ENCODE measurements at regions not wholly inside any gene's neighbourhood (a gene's known extent, or its start where the extent isn't known, plus 50 kb on each side); places are given as distances from the start of the nearest gene placed in this dataset.

- no peak for DNase-seq (ENCODE audit: low spot score)
Measured at GRCh38 chr11:27287205-27287604, 75.8 kb downstream of the CCDC34 start.

GRCh38 chr11:27285761-27286160 lies 77.3 kb downstream of the CCDC34 start:
- no peak for DNase-seq (ENCODE audit: low spot score)

- DNase-seq (ENCODE audit: low spot score) = no peak
Measured at GRCh38 chr11:27282806-27283205, 80.2 kb downstream of the CCDC34 start.

GRCh38 chr11:27281740-27282590 lies 81.0 kb downstream of the CCDC34 start:
- no peak for DNase-seq (ENCODE audit: low spot score)

DNA sequence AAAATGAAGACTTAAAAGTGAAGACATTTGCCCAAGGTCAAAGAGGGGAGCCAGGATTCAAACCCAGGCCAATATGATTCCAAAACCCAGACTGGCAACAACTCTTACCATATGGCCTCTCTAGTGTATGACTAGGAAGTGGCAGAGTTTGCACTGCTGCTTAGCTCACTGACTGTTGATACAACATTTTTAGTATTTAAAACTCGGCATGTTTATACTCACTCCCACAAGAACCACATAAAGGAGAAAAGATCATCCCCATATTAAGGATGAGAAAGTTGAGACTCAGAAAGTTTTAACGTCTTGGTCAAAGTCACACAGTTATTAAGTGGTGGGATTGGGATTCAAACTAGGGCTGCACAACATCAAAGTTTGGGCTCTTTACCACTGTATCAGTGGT lies 81.7 kb downstream of the CCDC34 start:
- DNase-seq (ENCODE audit: low spot score) = no peak

- no peak for DNase-seq (ENCODE audit: low spot score)
Measured at GRCh38 chr11:27280140-27280539, 82.9 kb downstream of the CCDC34 start.

DNA sequence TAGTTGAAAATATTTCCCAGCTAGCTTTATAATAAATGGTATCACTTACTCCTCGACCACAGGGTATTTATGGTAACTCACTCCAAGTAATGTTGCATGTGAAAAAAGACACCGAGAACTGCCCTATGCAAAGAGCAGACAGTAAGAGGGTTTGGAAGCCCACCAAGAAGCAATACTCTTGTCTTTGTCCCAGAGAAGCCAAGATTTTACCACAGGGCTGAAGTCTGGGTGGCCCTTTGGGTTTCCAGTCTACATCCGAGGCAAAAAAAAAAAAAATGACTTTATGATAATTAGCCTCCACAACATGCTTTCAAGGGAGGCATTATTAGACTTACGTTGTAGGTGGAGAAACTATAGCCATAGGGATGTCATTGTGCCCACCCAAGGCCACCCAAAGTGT lies 83.6 kb downstream of the CCDC34 start:
- no peak for DNase-seq (ENCODE audit: low spot score)

DNA sequence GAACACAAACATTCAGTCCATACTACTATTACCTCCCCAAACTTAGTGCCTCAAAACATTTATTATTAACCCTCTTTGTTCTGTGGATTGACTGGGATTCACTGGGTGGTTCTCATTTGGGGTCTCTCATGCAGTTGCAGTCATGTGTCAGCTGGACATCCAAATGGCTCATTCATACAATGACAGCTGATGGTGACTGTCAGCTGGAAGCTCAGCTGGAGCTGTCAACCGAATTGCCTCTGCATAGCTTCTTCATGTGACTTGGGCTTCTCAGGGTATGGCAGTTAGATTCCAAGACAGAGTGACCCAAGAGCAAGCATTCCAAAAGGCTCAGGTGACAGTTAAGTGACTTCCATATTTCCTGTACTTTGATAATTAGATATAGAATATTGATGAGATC lies 85.2 kb downstream of the CCDC34 start:
- DNase-seq (ENCODE audit: low spot score) = no peak

GRCh38 chr11:27276141-27276540 lies 86.9 kb downstream of the CCDC34 start:
- no peak for DNase-seq (ENCODE audit: low spot score)

DNA sequence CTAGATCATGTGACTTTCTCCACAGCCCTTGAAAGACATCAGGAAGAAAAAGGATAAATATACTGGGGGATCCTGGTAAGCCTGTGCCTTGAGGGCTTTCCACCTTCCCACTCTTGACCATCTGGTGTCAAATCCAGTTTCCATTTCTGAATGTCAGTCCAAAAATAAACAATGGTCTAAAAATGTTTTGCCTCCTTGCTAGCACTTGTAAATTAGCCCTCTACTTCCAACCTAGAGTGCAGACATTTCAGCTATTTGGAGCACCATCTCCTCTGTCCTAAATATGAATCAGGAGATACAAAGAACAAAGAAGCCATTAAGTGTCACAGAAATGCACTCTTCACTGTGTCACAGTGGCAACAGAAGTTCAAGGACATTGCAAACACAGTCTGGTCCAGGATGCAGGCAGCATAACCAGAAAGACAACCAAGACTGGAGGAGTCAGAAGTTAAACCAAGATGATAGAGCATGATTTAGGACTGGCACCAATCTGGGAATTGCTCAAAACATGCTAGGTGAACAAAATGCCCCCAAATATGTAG lies 88.1 kb downstream of the CCDC34 start:
- DNase-seq (ENCODE audit: low spot score) = no peak

DNA sequence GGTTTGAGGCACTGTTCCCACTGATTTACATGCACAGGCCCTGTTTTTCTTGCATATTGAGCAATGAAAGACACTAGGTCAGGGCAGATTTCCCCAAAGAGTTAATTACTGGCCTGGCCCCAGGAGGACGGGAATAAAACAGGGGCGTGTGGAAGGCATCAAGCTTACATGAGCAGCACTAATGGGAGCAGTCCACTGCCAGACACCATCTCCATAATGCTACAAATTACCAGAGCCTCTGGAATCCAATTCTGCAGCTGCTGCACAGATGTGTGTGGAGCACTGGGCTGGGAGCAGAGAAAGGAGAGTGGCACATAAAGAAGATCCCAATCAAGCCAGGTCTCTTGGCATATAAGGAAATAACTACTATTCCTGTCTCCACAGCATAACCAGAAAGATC lies 96.9 kb downstream of the CCDC34 start:
- DNase-seq (ENCODE audit: low spot score) = no peak

- DNase-seq (ENCODE audit: low spot score) = no peak
Measured at GRCh38 chr11:27263986-27264385, 99.0 kb downstream of the CCDC34 start.

GRCh38 chr11:27263046-27263445 lies 100.0 kb downstream of the CCDC34 start:
- no peak for DNase-seq (ENCODE audit: low spot score)

GRCh38 chr11:27255447-27255828 lies 107.6 kb downstream of the CCDC34 start:
- no peak for DNase-seq (ENCODE audit: low spot score)

- no peak for DNase-seq (ENCODE audit: low spot score)
Measured at GRCh38 chr11:27254744-27255446, 108.1 kb downstream of the CCDC34 start.

- DNase-seq (ENCODE audit: low spot score) = no peak
Measured at GRCh38 chr11:27253224-27253623, 109.8 kb downstream of the CCDC34 start.

- DNase-seq (ENCODE audit: low spot score) = no peak
Measured at GRCh38 chr11:27250867-27251665, 111.9 kb downstream of the CCDC34 start.

- no peak for DNase-seq (ENCODE audit: low spot score)
Measured at GRCh38 chr11:27248576-27249509, 114.2 kb downstream of the CCDC34 start.

- no peak for DNase-seq (ENCODE audit: low spot score)
Measured at GRCh38 chr11:27247660-27248059, 115.4 kb downstream of the CCDC34 start.

- DNase-seq (ENCODE audit: low spot score) = no peak
Measured at GRCh38 chr11:27246925-27247324, 116.1 kb downstream of the CCDC34 start.

GRCh38 chr11:27244900-27245299 lies 118.1 kb downstream of the CCDC34 start:
- no peak for DNase-seq (ENCODE audit: low spot score)

Measured in CD4-positive, alpha-beta T cell treated with Interleukin-6 at 100 ng/mL for 8 hours (primary cell).